GM18873 (cell line): ENCODE measurements at regions not wholly inside any gene's neighbourhood (a gene's known extent, or its start where the extent isn't known, plus 50 kb on each side); places are given as distances from the start of the nearest gene placed in this dataset.

ENCODE experiments used
- ATAC-seq: cut with Tn5 transposase; IDR thresholded peaks from one replicate; pipeline ENCODE4 v1.9.1; 2021; ENCODE audit warnings: mild to moderate bottlenecking, moderate library complexity, moderate number of reproducible peaks; ENCODE audit not compliant: unreplicated experiment, low FRiP score

DNA sequence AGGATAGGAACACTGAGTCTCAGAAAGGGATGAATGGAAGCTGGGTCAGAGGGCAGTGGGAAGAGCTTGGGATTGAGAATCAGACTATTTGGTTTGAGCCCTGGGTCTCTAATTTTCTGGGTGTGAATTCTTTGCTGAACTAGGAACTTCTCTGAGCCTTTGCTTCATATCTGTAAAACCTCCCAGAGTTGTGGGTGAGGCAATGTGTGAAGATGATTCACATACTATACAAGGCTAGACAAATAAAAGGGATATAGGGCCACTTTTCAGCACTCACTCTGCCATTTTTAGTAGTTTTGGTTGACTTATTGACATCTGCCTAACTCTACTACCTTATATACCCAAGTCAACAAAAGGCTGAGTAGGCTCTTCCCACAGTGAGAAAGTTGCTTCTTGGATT is 77.7 kb upstream of the JUN start:
- ATAC-seq = no peak

DNA sequence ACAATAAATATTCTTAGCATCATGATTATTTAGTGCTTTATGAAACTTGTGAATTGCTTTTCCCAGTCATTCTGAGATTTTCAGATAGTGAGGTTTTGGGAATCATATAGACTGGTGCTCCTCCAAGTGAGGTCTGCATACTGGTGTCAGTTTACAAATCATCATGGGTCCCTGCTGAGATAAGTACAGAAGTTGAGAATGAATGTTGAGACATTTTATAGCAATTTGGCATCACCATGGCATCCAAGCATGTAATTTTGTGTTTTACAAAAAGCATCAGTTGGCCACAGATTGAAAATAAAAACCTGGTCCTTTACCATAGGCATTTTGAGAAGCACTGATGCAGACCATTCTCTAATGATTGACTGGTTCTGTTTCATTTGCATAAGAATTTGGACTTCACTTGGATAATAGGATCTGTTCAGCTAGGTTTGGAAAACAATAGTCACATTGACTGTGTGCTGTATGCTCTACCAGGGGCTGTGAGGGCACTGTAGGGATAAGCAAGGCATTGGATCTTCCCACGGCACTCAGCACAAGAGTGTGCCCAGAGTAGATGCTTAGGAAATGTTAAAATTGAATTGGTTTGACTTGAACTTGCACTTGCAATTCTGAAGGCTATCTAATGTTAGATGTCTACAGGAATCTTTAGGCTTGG is 79.0 kb upstream of the JUN start:
- ATAC-seq = no peak

DNA sequence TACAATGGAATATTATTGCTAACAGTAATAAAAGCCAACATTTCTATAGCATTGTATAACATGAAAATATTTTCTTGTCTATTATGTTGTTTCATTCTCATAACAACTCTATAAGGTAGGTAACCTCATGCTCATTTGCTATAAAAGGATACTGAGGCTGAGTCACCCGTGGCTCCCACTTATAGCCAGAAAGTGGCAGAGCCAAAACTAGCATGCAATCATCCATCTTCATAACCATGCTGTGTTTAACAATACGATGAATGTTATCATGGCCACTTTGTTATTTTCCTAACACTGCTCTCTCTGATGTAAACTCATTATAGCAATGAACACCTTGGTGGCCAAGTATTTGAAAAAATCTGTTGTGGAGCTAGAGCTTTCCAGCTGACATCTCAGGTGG is 80.8 kb upstream of the JUN start:
- no peak for ATAC-seq

DNA sequence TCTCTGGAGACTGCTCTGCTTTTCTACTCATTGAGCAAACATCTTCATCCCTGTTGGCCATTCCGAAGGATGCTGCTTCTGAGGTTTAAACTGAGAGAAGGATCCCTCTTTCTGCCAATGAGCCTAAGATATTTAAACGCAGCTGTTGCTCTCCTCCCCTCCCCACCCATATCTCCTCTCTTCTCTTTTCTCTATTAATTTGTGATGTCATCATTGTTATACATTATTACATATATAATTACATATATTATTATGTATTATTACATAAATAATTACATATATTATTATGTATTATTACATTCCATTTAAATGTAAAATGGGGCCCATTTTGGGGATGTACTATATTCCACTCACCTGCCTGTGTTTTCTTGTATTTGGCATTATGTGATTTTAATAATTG is 82.7 kb upstream of the JUN start:
- ATAC-seq = no peak

DNA sequence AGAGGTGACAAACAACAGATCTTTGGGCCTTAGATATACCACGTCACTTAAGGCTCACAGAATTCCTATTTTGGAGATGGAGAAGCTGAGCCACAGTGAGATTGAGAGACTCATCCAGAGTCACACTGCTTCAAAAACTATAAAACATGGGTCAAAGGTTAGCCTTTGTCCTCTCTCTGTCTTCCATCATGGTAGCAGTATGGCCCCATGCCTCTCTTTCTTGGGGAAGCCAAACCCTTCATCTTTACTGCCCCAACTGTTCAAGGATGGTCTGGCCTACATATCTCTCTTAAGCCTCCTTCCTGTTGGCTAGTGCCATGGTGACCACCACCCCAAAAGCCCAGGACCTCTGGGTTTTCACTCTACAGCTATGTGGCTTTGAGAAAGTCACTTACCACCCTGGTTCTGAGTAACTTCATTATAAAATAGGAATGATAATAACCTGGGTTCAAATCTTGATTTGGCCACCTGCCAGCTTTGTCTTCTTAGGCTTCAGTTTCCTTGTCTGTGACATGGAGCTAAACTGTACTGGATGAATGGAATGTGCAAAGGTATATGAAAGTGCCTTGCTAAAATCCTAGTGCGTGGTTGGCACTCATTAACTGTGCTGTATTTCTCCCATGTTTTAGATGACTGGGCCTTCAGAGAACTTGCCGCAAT is 85.9 kb upstream of the JUN start:
- ATAC-seq = no peak

DNA sequence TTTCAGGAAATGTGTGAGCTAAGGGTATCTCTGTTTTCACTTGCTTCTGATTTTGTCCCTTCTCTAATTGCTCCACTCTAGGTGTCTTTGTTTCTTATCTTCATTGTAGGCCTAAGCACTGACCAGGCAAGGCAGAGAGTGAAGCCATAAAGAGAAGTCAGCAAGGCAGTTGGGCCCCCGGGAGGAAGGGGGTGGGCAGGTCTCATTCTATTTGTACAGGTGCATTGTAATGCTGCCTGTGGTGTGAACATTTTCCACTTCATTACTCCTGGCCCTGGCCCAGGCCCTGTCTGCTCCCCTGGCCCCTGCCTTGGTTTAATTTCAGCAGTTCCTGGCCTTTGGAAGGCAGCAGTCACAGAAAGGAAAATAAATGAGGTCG is 86.4 kb upstream of the JUN start:
- ATAC-seq = no peak

DNA sequence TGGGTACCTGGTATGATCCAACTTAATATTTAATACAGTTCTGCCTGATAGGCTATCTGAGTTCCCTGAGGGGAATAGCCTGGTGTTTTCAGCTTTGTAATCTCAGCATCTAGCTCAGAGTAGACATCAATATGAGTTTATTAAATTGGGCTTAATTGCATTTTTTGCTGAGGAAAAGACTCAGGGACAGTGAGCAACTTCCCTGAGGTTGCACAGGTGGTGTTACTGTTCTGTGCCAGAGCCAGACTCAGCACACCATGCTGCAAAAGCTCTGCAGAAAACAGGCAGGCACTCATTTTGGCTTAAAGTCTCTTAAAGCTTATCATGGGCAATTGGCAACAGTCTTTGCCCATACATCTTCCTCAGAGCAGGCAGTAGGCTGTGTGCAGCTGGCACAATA is 90.5 kb upstream of the JUN start:
- ATAC-seq = no peak

DNA sequence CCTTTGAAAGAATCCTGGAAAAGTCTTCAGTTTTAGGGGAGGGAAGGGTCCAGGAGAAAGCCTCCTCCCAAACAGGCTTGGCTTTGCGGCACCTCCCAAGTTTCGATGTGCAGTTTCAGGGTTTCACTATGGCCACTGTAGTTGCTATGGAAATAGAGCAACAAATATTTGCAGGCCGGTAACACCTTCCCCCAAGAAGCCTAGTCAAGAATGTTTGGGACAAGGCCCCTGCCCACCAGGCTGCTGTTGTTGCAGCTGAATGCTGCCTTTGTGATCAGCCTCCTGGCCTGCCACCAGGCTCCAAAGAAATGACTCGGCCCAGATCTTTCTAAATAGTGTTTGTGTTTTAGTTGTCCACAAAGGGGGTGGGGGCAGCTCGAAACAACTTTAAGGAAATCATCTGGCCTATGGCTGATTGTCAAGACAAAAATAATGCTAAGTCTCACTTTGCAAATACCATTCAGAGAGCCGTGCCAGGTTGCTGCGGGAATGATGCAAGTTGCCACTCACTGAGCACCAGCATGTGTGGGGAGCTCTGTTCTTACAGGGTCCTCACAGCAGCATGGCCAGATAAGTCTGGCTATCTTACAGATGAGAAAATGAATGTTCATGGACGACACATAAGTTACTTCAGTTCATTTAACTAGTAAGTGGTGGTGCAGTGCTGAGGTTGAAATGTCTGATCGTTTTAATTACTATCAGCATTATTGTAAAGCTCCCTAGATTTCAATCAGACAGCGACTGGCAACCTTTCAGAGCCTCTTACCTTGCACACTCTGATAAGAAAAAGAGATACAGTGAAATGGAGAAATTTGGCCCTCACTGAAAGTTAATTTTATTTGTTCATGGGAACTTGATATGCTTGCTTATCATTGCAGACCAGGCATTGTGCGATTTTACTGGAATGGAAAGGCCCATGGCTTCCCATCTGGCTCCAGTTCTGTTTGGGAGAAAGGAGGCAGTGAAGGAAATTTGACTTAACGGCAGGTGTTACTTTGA is 91.2 kb upstream of the JUN start:
- ATAC-seq = no peak

DNA sequence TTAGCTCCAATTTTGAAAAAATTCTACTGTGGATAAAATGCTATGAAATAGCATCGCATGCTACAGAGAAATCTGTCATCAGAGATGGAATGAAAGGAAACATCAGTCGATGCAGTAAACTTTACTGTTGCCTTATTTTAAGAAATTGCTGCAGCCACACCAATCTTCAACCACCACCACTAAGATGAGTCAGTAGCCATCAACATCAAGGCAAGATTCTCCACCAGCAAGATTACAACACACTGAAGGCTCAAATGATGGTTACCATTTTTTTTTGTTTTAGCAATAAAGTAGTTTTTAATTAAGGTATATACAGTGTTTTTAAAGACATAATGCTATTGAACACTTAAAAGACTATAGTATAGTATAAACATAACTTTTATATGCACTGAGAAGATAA is 95.6 kb upstream of the JUN start:
- no peak for ATAC-seq

DNA sequence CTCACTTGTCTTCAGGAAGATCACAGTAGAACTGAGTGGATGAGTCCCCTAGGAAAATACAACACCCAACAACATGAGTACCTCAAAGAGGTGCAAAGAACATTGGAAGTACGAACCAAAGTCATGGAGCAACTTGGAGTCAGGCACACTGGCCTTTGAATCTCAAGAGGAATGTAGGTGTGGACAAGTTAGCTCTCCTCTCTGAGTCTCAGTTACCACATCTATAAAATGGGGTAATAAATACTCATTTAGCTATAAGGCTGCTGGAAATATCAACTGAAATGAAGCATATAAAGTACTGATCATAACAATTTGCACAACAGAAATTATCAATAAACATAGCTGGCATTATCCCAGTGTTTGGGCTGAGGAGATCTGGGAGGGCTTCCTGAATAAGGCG is 96.7 kb upstream of the JUN start:
- no peak for ATAC-seq

DNA sequence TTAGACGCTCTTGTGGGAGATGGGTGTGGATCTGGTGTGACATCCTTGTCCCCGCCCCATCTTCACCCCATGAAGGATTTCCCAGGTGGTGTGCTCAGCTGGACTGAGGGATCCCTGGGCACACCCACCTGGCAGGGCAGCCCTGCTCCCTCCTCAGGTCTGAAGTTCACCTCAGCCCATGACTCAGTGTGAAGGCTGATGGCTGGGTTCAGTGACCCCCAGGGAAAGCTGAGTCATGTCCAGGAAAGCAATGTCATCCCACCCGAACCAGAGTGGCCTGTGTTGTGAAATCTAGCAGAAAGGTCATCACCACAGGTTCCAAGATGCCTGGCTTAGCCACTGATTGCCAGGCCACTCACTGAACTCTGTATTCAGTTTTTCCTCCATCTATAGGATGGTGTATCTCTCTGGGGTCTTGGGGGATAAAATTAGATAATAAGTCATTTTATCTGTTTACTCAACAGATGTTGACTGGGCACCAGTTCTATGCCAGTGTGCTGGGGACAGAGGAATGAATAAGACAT is 97.7 kb upstream of the JUN start:
- no peak for ATAC-seq

DNA sequence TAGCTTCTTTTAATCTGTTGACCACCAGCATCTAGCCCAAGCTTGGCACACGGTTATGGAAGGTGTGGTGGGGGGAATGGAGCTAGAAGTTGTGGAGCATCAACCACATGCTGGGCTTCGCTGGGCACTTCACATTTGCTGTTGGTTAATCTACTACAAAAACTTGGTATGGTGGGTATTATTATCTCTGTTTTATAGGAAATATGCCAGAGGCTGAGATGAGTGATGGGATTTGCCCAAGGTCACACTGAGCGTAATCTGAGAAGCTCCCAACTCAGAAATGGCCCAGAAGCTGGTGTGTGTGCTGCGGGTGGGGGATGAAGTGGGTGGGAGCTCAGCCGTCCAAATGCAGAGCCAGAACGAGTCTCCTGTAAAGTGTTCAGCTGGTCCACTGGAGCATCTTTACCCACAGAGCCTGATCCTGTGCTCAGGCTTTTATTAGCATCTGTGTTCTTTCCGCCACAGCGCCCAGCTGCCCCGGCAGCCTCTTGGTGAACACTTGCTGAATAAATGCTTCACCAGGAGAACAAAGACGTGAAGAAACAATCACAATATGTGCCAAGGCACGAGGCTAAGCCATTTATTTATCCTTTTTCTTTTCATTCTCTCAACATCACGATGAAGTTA is 98.6 kb upstream of the JUN start:
- ATAC-seq = no peak

DNA sequence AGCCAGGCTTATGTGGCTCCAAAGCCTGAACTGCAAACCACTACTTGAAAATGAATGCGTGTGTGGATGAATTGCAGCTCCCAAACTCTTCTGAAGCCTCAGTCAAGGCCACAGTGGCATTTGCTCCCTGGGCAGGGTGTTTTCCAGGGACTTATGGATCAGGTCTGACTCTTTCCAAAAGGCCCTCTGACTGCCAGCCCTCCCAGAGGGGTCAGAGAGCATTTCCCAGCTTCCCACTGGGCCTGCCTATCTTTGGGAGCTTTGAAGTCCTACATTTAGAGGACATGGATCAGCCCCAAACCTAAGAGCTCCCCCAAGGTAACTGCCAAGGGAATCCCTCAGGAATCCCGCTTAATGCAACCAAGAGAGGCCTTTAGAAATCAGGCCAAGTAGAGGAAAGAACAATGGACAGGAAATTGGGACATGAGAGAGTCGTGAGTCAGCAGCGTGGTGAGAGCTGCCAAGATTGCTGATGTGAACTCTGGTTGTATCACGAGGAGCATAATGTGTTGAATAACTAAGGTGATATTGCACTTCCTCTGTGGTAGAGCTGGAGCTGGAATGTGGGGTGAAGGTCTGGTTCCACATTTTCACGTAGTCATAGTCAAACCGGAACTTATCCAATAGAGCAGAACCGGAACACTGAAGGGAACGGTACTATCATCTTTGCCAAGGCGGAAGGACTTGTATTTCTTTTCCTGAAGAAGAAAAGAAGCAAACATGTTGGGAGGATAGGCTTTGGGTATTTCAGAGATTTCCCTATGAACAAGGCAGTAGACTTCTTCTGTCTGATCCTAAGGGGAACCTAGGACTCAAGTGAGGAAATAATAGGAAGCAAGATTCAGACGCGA is 99.4 kb upstream of the JUN start:
- ATAC-seq = no peak

DNA sequence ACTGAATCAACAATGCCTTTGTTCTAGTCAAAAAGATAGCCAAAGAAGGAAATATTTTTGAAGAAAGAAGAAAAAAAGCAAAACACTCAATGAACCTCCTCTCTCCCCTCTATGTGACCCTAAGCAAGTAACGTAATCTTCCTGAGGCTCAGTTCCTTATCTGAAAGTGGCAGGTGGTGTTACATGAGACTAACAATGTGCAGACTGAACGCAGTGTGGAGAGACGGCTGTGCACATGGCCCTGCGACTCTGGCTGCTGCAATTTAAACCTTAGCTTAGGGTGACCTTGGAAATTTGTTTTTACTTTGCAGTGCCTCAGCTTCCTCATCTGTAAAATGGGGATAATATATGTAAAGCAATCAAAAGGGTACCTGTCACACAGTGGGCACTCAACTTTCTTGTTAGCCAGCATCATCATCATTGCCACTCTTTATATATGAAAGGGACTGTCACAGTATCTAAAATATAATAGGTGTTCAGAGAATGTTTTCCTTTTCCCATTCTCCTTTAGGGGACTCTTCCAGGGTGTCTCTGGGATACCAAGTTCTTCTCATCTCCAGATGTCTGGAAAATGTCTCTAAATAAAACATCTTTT is 100.1 kb upstream of the JUN start:
- no peak for ATAC-seq

DNA sequence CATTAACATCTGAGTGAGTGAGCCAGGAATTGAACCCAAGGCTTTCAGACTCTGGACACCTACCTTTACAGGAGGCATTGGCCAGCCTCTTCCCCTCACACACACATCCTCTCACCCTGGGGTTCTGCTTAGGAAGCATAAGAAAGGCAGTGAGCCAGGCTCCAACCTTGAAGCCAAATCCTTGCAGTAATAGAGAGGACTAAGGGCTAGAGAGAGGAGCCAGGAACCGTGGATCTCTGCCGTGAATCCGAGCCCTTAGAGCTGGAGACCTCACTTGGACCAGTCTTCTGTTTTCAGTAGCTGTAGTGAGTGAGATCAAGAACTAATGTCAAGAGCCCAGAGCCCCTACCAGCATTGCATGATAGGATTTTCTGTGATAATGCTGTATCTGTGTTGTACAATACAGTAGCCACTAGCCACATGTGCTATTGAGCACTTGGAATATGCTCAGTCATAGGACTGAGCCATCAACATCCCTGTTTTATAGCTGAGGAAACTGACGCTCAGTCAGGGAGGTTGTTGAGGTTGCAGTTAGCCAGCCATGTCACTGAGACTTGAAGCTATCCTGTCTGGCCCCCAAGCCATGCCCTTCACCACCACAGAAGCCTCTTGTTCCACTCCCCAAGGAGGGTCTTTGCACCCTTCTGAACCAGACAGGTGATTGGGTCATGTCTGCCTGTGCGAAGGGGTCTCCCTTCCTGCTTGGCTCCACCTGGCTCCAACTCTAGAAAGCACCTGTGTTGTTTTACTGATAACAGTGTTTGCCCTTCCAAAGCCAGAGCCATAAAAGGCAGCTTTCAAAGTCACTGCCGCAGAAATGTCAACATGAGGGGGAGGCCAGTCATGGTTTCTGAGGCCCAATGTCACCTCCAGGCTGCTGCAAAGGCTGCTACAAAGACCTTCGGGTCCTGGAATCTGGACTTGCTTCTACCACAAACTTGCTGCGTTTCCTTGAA is 101.1 kb upstream of the JUN start:
- ATAC-seq = no peak

DNA sequence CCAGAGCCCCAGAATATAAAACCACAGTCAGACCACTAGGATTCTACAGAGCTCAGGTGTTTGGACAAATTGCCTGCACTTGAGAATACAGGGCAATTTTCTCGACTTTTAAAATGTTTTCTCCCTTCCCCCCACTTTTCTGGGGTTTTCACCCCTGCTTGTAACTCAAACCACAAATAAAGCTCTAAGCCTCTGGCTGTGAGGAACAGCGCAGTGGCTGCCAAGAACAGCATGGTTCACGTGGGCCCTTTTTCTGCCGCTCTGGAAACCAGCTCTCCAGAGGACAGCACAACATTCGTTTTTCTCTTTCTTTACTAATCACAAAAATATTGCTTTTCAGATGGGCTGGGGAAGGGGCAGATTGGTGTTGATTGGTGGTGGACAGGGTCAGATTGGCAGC is 102.2 kb upstream of the JUN start:
- no peak for ATAC-seq

DNA sequence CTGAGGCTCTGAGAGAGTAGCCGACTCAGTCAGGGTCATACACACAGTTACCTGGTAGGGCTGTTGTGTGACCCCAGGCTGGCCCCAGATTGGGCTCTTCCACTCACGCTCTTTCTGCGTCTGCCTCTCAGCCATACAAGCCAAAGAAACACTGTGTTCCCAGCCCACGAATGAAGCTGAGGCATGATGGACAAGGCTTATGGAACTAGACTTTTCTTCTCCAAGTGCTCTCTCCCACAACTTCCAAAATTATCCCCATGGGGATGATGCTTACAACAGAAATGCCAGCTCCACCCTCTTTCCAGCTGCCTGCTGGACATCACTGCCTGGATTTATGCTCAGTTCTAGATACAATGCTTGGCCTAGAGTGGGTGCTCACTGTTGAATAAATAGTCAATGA is 102.8 kb upstream of the JUN start:
- ATAC-seq = no peak

DNA sequence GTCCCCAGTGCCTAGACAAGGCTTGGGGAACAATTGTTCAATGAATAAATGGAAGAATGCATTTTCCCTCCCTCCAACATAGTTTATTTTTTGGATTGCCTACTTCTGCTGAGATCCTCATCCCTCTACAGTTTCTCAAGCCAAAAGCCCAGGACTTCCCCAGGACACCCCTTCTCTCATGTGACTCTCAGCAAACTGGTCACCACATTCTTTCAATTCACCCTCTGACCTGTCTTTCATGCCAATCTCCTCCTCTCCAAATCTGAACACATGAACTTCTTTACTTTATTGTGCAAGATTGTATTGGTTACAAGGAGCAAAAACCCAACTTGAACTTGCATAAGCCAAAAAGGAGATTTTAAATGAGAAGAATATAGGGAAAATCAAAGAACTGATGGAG is 103.2 kb upstream of the JUN start:
- ATAC-seq = no peak
